Nephron progenitor cell (in vitro differentiated cells): ENCODE measurements at regions not wholly inside any gene's neighbourhood (a gene's known extent, or its start where the extent isn't known, plus 50 kb on each side); places are given as distances from the start of the nearest gene placed in this dataset.

ENCODE experiments used
- DNase-seq: peaks from one replicate; pipeline ENCODE4 v3.0.0; 2021
- H3K27ac Mint-ChIP-seq: 2 replicates; pipeline ENCODE4 v1.8.0; 2021; ENCODE audit warnings: mild to moderate bottlenecking, moderate library complexity, mixed read lengths
- H3K27me3 Mint-ChIP-seq: 2 replicates; pipeline ENCODE4 v1.8.0; 2021; ENCODE audit warnings: mild to moderate bottlenecking, low read depth, mixed read lengths; ENCODE audit not compliant: poor library complexity
- H3K36me3 Mint-ChIP-seq: 2 replicates; pipeline ENCODE4 v1.8.0; 2021; ENCODE audit warnings: low read depth, mixed read lengths
- H3K4me1 Mint-ChIP-seq: 2 replicates; pipeline ENCODE4 v1.8.0; 2021; ENCODE audit warnings: mixed read lengths
- H3K4me3 Mint-ChIP-seq: 2 replicates; pipeline ENCODE4 v1.8.0; 2021; ENCODE audit warnings: mild to moderate bottlenecking, moderate library complexity, mixed read lengths
- H3K9me3 Mint-ChIP-seq: 2 replicates; pipeline ENCODE4 v1.8.0; 2021; ENCODE audit warnings: mild to moderate bottlenecking, moderate library complexity, mixed read lengths
- CTCF ChIP-seq: fragments of 200-600 bp; sonication (generic); IDR thresholded peaks from 2 replicates; pipeline ENCODE4 v1.5.0; 2021; ENCODE audit warnings: antibody characterized with exemption

- no peak overlapping the region for H3K27ac Mint-ChIP-seq
- no peak for TF ChIP-seq CTCF
- H3K4me3 Mint-ChIP-seq: no peak overlapping the region
- H3K9me3 Mint-ChIP-seq: peaks cover 7% of the 10 kb centered on the region
- no peak for DNase-seq
- peaks cover 7% of the 10 kb centered on the region for H3K27me3 Mint-ChIP-seq
- peaks cover under 1% of the 10 kb centered on the region for H3K36me3 Mint-ChIP-seq
- no peaks in the 10 kb centered on the region for H3K4me1 Mint-ChIP-seq
These were observed 606.4 kb downstream of the RNF144A start for GRCh38 chr2:7523481-7524120.

- Mint-ChIP-seq H3K36me3 (peaks cover 7% of the 10 kb centered on the region), H3K9me3 (peaks cover 13% of the 10 kb centered on the region), H3K27ac (no peak overlapping the region), H3K4me1 (no peaks in the 10 kb centered on the region), H3K27me3 (peaks cover 10% of the 10 kb centered on the region), H3K4me3 (no peak overlapping the region)
- no peak for DNase-seq
- TF ChIP-seq CTCF: no peak
These were observed 607.0 kb downstream of the RNF144A start for GRCh38 chr2:7524195-7524594.

- Mint-ChIP-seq H3K36me3 (peaks cover 7% of the 10 kb centered on the region), H3K27me3 (peaks cover 6% of the 10 kb centered on the region), H3K4me1 (no peaks in the 10 kb centered on the region), H3K4me3 (no peak overlapping the region), H3K9me3 (peaks cover 29% of the 10 kb centered on the region), H3K27ac (no peak overlapping the region)
- no peak for DNase-seq
- TF ChIP-seq CTCF: no peak
These were observed 608.5 kb downstream of the RNF144A start for GRCh38 chr2:7525746-7526145.

- H3K9me3 Mint-ChIP-seq: peaks cover 44% of the 10 kb centered on the region
- TF ChIP-seq CTCF: no peak
- DNase-seq: no peak
- H3K4me3 Mint-ChIP-seq: no peak overlapping the region
- H3K27me3 Mint-ChIP-seq: peaks cover 6% of the 10 kb centered on the region
- no peak overlapping the region for H3K27ac Mint-ChIP-seq
- H3K36me3 Mint-ChIP-seq: peaks cover 14% of the 10 kb centered on the region
- no peaks in the 10 kb centered on the region for H3K4me1 Mint-ChIP-seq
These were observed 610.0 kb downstream of the RNF144A start for GRCh38 chr2:7527165-7527722.

- TF ChIP-seq CTCF: no peak
- Mint-ChIP-seq H3K9me3 (peaks cover 61% of the 10 kb centered on the region), H3K27me3 (peaks cover 6% of the 10 kb centered on the region), H3K4me3 (no peak overlapping the region), H3K36me3 (peaks cover 14% of the 10 kb centered on the region), H3K27ac (no peak overlapping the region), H3K4me1 (no peaks in the 10 kb centered on the region)
- no peak for DNase-seq
These were observed 612.8 kb downstream of the RNF144A start for GRCh38 chr2:7530001-7530400.

- peaks cover 6% of the 10 kb centered on the region for H3K27me3 Mint-ChIP-seq
- H3K4me3 Mint-ChIP-seq: no peak overlapping the region
- H3K4me1 Mint-ChIP-seq: no peaks in the 10 kb centered on the region
- no peak overlapping the region for H3K27ac Mint-ChIP-seq
- DNase-seq: no peak
- H3K9me3 Mint-ChIP-seq: peaks cover 42% of the 10 kb centered on the region
- TF ChIP-seq CTCF: no peak
- H3K36me3 Mint-ChIP-seq: peaks cover 5% of the 10 kb centered on the region
These were observed 621.9 kb downstream of the RNF144A start for GRCh38 chr2:7539077-7539476.
